22Rv1 (cell line): ENCODE measurements at regions not wholly inside any gene's neighbourhood (a gene's known extent, or its start where the extent isn't known, plus 50 kb on each side); places are given as distances from the start of the nearest gene placed in this dataset.

Experiments
- CTCF ChIP-seq: fragments of 450-650 bp; IDR thresholded peaks from 2 replicates; pipeline ENCODE4 v1.5.1; 2017; ENCODE audit warnings: mild to moderate bottlenecking
- ZFX ChIP-seq: fragments of 450-650 bp; IDR thresholded peaks from 2 replicates; pipeline ENCODE4 v1.6.1; 2017; ENCODE audit warnings: antibody characterized with exemption, borderline replicate concordance

- TF ChIP-seq CTCF (no peak), ZFX (no peak)
Observed at GRCh38 chr11:37748641-37749040, 1150.6 kb upstream of the RAG2 start.
